GM23248 (cell line): ENCODE measurements at regions not wholly inside any gene's neighbourhood (a gene's known extent, or its start where the extent isn't known, plus 50 kb on each side); places are given as distances from the start of the nearest gene placed in this dataset.

ENCODE experiments used
- EZH2 ChIP-seq: fragments of 200-600 bp; sonication (generic); IDR thresholded peaks from 2 replicates; pipeline ENCODE4 v1.6.1; 2018; ENCODE audit warnings: antibody characterized with exemption, mild to moderate bottlenecking; ENCODE audit not compliant: insufficient read depth, poor library complexity, severe bottlenecking
- EZH2phosphoT487 ChIP-seq: fragments of 200-600 bp; sonication (generic); IDR thresholded peaks from 2 replicates; pipeline ENCODE4 v1.6.1; 2018; ENCODE audit warnings: antibody characterized with exemption, moderate library complexity, mild to moderate bottlenecking, low read depth; ENCODE audit not compliant: insufficient read depth

DNA sequence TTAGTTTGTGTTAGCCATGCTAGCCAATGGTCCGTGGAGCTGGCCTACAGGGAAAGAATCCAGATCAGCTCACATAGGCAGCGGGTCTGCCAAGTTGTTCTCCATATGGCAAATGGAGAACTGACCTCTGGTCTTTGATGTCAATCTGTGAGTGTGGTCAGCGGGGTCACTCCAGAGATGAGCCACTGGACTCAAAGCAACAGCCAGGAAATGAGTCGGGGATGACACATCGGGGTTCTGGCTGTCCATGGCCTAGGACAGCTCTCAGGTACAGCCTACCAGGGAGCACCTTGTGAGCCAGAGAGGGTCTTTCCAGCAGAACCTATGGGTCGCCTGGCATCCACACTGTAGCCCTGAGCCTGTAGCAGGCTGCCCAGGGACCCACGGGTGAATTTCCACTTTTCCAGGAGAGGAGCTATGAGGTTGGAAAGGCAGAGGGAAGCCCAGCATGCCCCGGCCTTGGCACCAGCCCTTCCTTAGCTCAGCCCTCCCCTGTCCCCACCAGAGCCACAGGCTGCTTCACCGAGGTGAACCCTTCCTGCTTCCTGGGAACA, 203.0 kb upstream of the TNRC6C start:
- TF ChIP-seq EZH2phosphoT487 (no peak), EZH2 (no peak)
